ENCODE measurements at regions not wholly inside any gene's neighbourhood (a gene's known extent, or its start where the extent isn't known, plus 50 kb on each side); places are given as distances from the start of the nearest gene placed in this dataset.
A peak's percentile ranks its signal among the peaks of the same experiment; 100 is the strongest.

DNA sequence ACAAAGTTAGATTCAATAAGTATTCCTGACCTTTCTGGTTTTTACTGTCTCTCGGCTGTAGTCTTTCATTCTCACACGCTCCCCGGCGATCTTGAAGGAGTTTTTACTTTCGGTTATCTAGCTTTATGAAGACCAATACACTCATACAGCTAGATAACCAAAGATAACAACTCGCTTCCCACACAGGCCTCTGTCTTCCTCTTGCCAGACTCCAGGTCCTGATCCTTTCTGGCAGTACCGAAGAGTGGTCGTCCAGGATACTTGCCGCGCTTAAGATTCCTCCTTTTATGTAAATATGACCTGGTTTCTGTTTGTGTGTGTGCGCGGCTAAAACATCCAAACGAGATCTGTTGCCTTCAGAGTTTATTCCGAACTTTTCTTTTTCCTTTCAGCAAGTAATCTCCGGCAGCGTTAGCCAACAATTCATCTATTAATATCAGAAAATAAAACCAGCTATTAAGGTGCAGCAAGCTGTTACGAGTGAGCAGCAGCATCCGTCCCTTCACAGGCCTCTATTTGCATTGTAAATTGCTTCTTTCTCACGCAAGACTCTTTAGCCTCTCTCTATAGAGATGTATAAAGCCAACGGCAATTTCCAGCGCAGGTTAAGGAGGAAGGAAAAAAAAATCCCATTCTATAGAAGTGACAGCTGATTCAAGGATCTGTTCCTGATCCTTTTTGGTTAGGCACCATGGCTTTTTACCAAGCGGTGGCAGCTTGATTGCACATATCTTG, 216.1 kb downstream of the MEF2C start:
- H3K4me1 ChIP-seq: peaks cover 0 to 8% (median 2%) of the 10 kb centered on the region in 4 donors
- H3K36me3 ChIP-seq: no peaks in the 10 kb centered on the region
- H3K27me3 ChIP-seq: peaks cover 0 to 26% of the 10 kb centered on the region in 2 donors
- H3K4me3 ChIP-seq: peak overlapping the region; percentile 8 to 49 (median 25)
- TF ChIP-seq CTCF (IDR thresholded peaks at IDR 0.05) (no peak), POLR2A (IDR thresholded peaks at IDR 0.05) (no peak)
- no peak for DNase-seq
- no peak overlapping the region for H3K27ac ChIP-seq
- no peaks in the 10 kb centered on the region for H3K9me3 ChIP-seq

DNA sequence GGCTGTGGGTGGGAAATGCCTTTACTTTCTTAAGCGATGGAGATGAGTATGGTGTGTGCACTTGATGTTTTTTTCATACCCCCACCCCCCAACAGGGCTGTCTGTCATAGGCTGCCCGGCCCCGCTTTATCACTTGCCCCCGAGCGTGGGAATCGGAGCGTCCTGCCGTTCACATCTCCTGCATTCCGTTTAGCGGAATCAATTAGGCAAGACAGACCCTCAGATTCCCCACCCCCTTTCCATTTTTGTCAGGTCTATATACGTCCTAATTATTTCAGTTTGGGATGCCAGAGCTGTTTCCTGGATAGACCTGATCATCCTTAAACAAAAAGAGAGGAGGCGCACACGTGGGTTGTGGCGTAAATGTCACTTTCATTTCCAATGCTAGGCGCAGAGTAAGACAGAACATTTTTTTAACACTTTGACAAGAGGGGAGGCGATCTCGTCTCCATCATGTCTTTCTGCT, 217.2 kb downstream of the MEF2C start:
- no peak for DNase-seq
- Histone ChIP-seq H3K27ac (no peak overlapping the region), H3K36me3 (no peaks in the 10 kb centered on the region), H3K27me3 (peaks cover 0 to 34% of the 10 kb centered on the region in 2 donors), H3K4me1 (peaks cover 0 to 16% (median 2%) of the 10 kb centered on the region in 4 donors), H3K9me3 (peaks cover 0 to 5% (median 0%) of the 10 kb centered on the region in 4 donors), H3K4me3 (no peak overlapping the region)
- TF ChIP-seq POLR2A (IDR thresholded peaks at IDR 0.05) (no peak), CTCF (IDR thresholded peaks at IDR 0.05) (no peak)

DNA sequence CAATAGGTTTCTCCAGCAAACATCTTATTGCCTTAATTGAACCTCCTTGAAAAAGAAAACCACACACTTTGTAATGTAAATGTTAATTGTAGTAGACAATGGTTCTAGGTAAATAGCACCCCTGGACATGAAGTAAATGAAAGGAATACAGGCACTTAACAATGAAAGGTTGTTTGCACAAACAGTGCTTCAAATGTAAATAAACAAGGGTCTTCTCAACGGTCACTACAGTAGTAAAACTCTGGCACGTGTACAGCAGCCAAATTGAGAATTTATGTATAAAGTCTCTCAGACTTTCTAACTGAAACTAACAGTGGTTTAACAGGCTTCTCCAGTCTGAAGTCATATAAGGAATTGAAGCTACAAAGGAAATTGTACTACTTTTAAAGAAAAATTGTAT, 218.3 kb downstream of the MEF2C start:
- Histone ChIP-seq H3K4me3 (no peak overlapping the region), H3K36me3 (no peaks in the 10 kb centered on the region), H3K9me3 (peaks cover 0 to 8% (median 0%) of the 10 kb centered on the region in 4 donors), H3K27me3 (peaks cover 0 to 39% of the 10 kb centered on the region in 2 donors), H3K4me1 (peaks cover 0 to 20% (median 2%) of the 10 kb centered on the region in 4 donors), H3K27ac (no peak overlapping the region)
- no peak for DNase-seq
- TF ChIP-seq POLR2A (IDR thresholded peaks at IDR 0.05): no peak
- TF ChIP-seq CTCF (IDR thresholded peaks at IDR 0.05): no peak

DNA sequence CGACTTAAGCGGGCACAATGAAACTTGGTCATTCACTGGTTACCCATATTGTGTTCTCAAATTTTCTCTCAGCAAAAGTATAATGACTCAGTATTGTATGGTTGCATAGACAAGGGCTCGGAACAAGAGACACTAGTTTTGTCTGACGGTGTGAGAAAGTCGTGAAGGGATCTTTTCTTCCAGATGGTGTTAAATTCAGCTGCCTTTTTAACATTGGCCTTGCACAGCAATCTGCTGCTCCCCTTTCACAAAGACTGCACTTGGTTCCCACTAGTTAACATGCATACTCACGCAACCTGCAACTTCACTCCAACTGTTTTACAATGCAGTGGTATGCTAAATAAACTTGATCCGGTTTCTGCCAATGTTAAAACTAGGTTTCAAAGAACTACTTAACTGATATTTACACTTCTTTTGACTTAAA, 219.2 kb downstream of the MEF2C start:
- Histone ChIP-seq H3K9me3 (peaks cover 0 to 11% (median 0%) of the 10 kb centered on the region in 4 donors), H3K4me1 (peaks cover 0 to 20% (median 2%) of the 10 kb centered on the region in 4 donors), H3K4me3 (no peak overlapping the region), H3K27me3 (peaks cover 0 to 39% of the 10 kb centered on the region in 2 donors), H3K27ac (no peak overlapping the region), H3K36me3 (no peaks in the 10 kb centered on the region)
- DNase-seq: no peak
- TF ChIP-seq CTCF (IDR thresholded peaks at IDR 0.05) (no peak), POLR2A (IDR thresholded peaks at IDR 0.05) (no peak)

GRCh38 chr5:88662846-88663245, 220.1 kb downstream of the MEF2C start:
- no peak overlapping the region for H3K4me3 ChIP-seq
- H3K36me3 ChIP-seq: no peaks in the 10 kb centered on the region

More at GRCh38 chr5:88662846-88663245, 220.1 kb downstream of the MEF2C start:
- Histone ChIP-seq H3K27me3 (peaks cover 0 to 39% of the 10 kb centered on the region in 2 donors), H3K9me3 (peaks cover 0 to 11% (median 0%) of the 10 kb centered on the region in 4 donors), H3K27ac (no peak overlapping the region), H3K4me1 (peaks cover 0 to 20% (median 2%) of the 10 kb centered on the region in 4 donors)
- TF ChIP-seq POLR2A (IDR thresholded peaks at IDR 0.05): no peak
- TF ChIP-seq CTCF (IDR thresholded peaks at IDR 0.05): no peak
- DNase-seq: no peak
